DMS153 treated with DMSO at 0.1 percent for 48 hours (cell line): ENCODE measurements at regions not wholly inside any gene's neighbourhood (a gene's known extent, or its start where the extent isn't known, plus 50 kb on each side); places are given as distances from the start of the nearest gene placed in this dataset.

ENCODE experiments used
- DNase-seq: peaks from one replicate; lab custom pipeline; 2025; ENCODE audit not compliant: unreplicated experiment; lab: John Stamatoyannopoulos, UW

DNA sequence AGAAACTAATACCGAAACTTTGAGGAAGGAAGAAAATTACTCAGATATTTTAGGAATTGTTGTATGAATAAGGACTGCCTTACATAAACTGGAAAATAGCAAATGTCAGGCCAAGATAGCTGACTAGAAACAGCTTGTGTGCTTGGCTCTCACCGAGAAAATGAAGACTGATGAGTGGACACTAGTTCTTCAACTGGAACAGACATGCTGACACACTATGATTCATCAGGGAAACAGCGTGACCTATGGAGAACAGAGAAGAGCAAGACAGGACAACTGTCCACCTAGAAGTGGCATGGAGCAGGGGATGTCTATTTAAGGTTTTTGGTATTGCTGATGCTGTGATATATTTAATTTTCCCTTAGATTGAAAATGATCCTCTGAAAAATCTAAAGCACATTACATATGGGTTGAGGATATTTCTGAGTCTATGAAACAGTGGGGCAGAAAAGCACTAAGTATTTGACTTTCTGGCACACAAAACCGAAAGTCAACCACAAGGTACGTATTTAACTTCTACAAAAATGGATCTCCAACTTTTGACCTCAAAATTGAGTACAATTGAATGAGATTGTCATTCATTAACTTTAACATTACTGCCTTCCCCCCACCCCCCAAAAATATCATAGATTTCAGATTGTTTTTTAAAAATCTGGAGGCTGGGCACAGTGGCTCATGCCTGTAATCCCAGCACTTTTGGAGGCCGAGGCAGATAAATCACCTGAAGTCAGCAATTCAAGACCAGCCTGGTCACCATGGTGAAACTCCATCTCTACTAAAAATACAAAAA is 863.2 kb downstream of the LRFN5 start:
- no peak for DNase-seq

DNA sequence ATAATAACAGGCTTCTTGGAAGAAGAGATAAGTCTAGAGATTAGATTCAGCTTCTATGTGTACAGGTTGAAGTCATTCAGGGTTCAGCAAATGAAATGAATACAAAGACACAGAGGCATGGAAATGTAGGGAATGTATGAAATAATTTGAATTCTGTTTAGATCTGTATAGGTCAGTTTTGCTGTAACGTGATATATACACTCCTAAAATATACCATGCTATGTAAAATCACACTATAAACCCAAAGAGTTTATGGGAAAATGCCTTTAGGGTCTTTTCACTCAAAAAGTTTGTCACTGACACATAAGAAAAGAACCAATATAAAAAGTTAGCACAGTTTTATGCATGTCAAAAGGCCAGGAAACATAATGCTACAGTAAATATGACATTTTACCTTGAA is 854.0 kb downstream of the LRFN5 start:
- DNase-seq, result no peak

DNA sequence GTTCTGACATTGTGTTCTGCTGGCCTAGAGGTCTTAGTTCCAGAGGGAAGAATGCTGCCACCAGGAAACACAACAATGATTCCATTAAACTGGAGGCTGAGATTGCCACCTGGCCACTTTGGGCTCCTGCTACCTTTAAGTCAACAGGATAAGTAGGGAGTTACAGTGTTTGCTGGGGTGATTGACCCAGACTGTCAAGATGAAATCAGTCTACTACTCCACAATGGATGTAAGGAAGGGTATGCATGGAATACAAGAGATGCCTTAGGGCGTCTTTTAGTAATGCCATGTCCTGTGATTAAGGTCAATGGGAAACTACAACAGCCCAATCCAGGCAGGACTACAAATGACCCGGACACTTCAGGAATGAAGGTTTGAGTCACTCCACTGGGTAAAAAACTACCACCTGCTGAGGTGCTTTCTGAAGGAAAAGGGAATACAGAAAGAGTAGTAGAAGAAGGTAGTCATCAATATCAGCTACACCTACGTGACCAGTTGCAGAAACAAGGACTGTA is 852.6 kb downstream of the LRFN5 start:
- DNase-seq, result no peak

DNA sequence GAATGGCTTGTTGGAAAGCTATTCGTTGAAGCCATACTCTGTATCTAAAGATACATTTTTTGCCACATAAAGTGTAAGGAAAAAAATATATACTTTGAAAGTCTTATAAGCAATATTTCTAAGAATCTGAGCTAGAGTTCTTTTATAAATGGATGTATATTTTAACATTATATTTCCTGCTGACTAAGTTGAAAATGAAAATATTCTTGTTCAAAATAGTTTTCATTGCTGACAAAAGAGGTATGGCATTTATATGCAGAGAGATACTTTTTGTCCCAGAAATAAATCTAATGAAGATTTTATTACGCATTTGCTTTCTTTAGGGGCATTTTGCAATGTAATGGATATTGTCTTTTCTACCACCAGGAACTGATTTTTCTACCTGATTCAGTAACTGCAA is 834.9 kb downstream of the LRFN5 start:
- DNase-seq, result no peak

DNA sequence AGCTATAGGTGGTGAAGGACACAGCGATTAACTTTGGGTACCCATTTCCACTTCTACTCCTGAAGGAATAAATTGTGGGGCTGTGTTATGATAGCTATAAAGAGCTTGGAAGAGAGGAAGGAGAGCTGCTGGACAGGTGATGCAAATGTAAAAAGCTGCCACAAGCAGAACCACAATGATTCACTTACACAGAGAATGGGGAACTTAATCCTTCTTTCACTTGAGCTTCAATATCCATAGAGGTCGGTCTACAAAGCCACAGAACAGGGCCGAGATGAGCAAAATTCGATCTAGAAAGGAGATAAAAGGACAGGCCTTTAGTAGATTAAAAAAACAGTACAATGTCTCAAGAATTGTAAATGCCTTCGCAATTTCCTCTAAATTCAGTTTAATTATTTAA is 831.1 kb downstream of the LRFN5 start:
- no peak for DNase-seq

DNA sequence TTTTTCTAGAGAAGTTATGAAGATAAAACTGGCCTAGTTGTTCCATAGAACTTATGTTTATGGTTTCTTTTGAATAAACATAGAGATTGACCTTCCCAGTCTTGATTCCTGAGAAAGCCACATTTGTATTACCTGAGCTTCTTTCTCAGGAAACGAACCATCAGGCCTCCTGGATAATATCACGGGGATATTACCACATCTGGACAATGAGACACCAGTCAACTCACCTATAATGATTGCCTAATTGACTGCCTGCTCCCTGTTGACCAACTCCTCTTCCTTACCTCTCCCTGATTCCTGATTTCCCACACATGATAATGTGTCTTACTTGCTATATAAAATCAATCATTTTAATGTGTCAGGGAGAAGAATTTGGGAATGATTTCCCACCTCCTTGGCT is 822.7 kb downstream of the LRFN5 start:
- no peak for DNase-seq

DNA sequence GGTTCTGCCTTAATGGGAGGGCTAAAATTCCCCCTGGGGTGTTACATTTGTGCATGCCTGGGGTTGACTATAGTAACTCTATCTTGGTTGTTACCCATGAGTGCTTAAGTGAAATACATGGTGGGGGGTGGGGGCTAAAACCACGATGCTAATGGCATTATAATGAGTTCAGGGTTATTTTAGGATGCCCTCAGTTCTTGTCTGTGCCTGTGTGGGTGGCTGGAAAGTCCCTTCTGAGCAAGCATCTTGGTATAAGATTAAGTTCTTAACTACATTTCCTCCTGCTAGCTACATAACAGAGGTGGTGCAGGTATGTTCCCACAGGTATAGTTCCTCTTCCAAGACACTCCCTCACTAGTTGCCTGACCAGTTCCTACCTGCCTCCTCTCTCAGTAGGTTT is 822.3 kb downstream of the LRFN5 start:
- no peak for DNase-seq

DNA sequence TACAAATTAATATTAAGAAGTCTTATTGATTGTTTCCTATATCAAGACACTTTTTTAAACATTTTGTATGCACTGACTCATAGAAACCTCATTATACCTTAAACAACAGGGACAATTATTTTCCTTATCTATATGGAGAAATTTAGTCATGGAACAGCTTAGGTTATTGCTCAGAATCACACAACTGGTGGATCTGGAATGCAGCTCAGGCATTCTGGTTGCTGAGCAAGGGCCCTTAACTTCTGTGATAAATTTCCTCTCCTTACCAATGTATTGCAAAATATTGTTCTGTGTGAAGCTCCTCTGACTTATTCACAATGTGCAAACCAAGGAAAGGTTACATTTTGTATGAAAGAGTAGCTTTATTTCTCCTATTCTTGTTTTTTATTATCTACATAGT is 817.8 kb downstream of the LRFN5 start:
- DNase-seq, result no peak

DNA sequence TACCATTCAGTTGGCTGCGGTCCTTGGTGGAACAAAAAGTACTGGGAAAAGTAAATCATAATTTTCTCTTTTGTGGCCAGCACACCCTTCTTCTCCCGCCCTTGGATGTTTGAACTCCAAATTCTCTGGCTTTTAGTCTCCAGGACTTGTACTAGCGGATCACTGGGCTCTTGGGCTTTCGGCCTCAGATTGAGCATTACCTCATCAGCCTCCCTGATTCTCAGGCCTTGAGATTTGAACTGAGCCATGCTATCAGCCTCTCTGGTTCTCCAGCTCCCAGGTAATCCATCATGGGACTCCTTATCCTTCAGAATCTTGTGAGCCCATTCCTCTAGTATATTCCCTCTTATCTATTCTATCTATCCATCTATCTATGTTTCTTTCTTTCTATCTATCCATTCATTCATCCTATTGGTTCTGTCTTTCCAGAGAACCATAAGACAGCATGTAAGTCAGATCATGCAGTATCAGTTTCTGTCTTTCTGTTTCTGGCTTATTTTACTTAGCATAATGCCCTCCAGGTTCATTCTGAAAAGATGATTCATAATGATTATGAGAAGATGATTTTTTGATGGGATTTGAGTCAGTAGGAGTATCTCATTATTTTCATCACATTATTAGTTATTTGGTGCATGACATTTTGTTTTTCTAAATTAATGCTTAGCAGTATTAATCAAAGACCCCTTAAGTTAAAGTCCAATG is 814.9 kb downstream of the LRFN5 start:
- DNase-seq, result no peak

DNA sequence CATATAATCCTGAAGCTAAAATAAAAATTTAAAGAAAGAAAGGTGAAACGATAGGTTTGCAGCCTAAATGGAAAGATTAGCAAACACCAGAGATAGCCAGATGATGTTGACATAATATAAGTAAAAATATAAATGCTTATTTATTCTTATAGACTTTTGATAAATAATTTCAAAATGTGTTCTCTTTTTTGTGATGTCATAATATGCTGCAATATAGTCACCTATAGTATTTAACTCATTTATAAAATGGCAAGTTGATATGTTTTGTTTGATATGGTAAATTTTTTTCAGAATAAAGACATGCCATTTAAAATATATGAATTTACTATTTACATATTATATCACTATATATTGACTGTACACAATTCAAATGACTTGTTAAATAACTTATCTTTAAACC is 813.4 kb downstream of the LRFN5 start:
- DNase-seq, result no peak

DNA sequence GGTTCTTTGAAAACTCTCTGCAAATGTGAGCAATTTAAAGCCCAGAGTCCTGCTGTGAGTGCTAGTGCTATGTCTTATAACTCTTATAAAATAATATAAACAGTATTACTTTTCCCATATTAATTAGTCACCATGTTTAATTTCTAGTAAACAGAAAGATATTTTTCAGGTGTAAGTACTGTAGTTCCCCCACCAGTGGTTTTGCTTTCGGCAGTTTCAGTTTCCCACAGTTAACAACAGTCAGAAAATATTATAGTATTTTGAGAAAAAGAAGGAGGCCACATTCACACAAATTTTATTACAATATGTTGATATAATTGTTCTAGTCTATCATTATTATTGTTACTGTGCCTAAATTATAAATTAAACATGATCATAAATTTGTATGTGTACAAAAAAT is 800.5 kb downstream of the LRFN5 start:
- DNase-seq, result no peak

DNA sequence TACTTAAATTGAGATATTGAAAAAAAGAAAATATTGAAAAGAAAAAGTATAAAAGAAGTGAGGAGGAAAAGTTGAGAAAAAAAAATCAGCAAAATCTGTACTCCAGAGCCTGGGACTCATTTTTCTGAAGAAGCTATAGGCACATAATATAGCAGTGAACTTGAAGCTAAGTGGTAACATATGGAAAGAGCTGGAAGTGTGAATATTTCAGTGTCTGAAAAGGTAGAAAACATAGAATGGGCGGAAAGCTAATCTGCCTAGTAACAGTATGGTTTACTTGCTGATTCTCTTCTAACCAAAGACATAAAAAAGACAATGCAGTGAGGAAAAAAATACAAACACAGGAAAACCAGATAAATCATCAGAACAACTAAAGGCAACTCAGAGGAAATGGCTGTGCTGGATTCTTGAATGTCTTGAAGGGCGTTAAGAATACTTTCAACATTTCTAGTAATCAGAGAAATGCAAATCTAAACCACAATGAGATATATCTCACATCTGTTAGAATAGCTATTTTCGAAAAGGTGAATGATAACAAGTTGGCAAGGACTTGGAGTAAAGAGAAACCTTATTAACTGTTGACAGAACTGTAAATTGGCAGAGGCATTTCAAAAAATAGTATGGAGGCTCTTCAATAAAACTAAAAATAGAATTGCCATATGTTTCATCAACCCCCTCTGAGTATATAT is 784.6 kb downstream of the LRFN5 start:
- no peak for DNase-seq

DNA sequence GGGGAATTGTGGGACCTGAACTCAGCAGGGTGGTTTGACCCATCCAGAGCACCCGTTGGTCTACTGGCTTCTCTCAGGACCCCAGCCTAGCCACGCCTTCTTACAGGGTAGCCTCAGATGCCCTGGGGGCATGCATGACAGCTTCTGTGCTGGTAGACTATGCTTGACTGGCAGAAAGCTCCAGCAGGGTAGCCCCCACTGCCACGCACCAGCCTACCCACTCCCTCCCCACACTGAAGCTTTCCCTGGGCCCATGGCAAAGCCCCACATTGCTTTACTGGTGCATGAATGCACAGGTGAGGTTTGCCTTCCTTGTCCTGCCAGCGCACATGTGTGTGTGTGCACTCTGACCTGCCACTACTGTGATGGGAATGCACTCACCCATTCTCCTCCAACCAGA is 772.2 kb downstream of the LRFN5 start:
- no peak for DNase-seq

DNA sequence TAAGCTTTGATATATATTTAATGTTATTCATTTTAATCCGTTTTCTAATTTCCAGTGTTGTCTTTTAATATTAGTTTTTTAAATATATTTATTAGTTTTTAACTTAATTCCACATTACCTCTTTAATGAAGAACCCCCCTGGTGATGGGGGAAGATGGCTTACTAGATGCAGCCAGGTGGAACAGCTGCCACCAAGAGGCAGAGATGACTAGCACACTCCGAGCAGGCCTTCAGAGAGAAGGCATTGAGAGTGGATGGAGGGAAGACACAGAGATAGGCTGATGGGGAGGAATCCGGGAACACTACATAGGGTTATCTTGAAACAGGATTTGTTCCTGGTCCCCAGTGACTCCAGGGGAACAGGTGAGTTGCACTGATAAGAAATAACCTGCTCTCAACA is 771.6 kb downstream of the LRFN5 start:
- no peak for DNase-seq

DNA sequence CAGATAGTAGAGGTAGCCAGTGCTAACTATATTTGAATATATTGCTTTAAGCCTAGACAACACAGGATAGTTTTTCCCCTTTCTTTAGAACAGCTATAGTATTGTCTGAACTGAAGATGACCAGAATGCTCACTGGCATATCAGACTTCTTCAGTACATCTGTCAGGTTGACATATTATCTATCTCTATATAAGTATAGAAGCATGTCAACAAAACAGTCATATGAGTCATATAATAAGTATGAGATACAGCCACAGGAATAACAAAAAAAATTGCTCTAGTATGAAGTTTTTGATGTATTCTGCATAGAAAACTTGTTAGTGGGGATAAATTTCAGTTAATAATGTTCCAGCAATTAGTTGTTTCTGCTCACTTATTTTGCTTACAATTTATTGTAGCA is 767.7 kb downstream of the LRFN5 start:
- no peak for DNase-seq

DNA sequence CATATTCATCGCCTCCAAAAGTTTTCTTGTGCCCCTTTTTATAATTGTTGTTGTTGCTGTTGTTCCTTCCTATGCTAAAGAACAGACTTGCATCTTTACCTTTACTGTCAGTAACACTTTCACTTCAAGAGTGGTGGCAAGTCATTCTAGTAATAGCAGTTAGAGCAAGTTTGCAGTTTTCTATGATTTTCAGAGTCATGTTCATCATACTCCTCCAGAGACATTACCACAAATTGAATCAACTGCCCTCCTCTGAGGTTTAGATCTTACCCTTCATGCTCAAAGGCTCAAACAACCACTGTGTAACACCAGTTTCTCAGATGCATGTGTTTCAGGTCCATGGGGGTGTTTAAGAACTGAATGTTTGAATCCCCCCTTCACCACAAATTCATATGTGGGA is 763.4 kb downstream of the LRFN5 start:
- DNase-seq, result no peak

DNA sequence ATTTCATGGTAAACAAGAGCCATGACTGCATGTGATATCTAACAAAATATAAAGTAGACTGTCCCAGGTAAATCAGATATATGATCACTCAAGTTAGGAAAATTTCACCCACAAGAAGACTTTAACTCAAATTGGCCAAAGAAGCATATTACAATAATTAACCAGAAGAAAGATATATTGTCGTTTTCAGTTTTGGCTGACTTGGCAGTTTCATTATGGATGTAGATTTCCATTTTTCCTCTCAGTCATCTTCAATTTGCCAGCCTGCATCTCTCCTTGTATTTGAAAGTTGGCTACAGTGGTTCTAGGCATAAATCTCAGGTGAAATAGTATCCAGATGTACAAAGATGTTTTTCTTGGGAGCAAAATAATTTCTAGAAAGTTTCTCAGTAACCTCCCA is 761.6 kb downstream of the LRFN5 start:
- DNase-seq, result no peak

DNA sequence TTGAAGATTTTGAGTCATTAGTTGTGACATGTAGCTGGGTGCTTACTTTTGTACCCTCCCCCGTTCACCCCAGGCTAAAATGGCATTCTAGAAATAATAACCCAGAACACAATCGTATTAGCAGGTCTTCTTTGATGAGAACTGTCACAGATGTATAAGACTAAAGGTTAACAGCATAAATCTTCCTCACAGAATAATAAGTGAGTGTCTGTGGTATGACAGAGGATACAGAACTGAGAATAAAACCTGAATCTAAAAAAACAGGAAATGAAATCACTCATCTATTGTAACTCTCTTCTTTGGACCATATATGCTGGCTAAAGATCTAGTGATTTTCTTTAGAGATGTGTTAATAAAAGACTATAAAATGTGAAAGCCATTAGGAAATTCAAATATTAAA is 746.6 kb downstream of the LRFN5 start:
- DNase-seq, result no peak

DNA sequence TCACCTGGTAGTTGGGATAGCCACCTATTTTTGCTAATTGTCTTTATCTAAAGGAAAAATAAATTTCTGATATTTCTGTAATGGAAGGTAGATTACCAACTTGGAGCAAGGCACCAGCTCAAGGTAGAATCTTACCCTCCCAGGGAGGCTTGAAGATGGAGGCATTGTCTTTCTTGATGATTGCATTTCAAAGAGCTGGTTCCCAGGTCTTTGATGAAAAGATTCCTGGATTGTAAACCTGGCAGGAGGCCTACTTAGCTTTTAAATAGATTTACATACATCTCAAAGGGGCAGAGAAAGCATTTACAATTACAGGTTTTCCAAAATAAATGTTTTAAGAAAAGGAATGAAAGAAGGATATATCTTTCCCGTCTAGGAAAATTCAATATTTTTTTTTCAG is 729.2 kb downstream of the LRFN5 start:
- DNase-seq, result no peak

DNA sequence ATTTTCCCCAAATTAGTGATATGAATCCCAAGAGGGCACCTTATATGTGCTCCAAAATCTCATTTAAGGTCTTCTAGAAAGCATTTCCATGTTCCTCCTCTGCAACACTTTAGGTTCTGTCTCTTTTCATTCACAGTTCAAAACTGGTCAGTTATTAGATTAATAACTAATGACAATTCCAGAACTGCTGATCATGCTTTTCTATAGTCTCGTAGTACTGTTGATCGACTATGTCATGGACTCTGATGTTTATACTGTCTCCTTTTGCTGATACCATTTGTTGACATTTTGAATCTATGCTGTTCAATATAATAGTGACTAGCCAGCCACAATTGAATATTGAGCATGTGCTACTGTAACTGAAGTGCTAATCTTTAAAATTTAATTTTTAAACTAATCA is 728.3 kb downstream of the LRFN5 start:
- no peak for DNase-seq

DNA sequence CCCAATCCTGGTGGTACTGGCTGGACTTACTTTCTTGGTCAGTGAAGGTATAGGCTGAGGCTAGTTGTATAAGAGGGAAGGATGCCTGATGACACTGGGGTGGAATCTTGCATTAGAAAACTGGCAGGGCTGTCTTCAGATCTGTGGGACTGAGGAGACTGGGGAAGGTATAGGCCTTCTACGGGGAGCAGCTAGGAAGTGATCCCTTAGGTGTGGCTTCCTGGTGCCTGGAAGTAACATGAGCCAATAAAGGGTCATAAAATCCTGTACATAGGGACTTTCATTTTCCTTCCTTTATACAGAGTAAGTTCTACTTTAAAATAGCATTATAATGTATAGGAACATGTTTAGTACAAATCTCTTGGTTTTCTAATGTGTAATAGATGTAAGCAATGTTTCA is 716.8 kb downstream of the LRFN5 start:
- DNase-seq, result no peak
